D341Med (cell line): ENCODE measurements at regions not wholly inside any gene's neighbourhood (a gene's known extent, or its start where the extent isn't known, plus 50 kb on each side); places are given as distances from the start of the nearest gene placed in this dataset.

Experiments
- DNase-seq: peaks from one replicate; pipeline ENCODE4 v3.0.0; 2012; ENCODE audit warnings: low spot score

DNA sequence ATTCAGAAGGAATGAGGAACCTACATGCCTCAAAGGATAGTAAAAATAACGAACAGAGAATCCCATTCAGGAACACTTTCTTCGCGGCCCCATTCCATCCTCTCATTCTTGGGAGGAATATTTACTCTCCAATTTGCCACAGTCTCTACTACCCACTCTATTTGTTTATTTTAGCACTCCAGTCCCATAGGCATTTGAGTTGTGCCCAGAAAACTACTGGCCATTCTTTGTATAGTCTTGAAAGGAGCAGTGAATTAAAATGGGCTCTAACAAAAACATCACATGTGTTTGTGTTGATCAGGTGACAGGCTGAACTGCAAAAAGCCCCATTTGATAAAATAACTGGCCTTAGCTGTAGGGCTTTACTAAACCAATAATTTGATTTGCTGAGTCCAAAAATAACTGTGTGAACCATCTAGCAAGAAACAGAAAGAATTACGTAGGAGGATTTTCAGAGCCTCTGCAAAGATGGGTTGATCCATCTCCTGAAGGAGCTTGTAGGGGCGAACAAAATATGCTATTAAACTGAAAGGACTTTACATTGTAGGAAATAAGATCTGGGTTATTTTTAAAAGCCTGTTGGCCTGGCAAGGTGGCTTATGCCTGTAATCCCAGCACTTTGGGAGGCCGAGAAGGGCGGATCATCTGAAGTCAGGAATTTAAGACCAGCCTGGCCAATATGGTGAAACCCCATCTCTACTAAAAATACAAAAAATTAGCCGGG, 142.3 kb upstream of the CPNE8 start:
- DNase-seq = no peak

DNA sequence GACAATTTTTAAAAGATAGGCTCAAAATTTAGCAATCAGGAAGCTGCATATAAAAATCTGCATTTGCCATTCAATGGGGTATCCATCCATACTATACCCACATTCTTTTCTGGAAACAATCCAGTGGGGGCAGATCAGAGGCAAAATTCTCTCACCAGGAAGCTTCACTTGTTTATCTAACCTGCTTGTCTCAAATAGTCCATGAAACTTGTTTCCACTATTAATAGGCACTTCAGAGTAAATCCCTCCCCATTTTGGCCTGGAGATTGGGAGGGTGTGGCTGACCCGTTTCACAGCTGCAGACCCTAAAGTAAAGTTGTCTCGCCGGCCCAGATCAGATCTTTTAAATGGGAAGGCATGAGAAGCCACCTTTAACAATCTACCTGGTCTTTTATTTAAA, 139.4 kb upstream of the CPNE8 start:
- DNase-seq = no peak

DNA sequence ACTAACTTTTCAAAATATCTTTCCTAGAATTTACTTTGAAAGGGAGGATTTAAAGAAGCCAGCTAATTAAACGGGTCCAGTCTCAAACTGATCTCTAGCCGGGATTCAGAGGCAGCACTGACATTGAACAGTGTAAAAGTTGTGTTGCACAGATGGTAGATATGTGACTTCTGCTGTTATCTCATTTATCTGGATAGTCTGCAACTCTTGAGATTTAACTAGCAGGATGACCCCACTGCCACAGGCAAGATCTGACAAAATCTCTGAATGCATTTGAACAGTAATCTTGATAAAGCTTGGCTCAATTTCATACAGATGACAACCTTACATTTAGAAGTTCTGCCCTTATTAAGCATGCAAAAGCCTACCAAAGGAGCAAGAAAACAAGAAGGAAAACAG, 138.0 kb upstream of the CPNE8 start:
- DNase-seq = peak; percentile 17

DNA sequence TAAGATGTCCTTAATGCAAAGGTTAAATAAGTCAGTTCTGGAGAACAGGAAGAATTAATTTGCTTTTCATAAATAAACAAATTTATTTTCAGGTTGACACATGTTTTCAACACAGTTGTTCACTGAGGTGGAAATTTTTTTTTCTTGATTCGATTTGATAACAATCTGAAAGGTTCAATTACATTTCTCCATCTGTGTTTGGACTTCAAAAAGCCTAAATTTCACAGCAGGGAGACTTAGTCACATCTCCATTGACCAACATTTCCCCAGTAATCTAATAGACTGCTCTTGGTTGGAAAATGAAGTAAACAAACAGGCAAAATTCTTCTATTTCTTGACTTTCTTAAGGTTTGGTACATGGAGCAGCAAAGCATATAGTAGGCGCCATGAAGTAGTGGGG, 134.9 kb upstream of the CPNE8 start:
- DNase-seq = no peak

DNA sequence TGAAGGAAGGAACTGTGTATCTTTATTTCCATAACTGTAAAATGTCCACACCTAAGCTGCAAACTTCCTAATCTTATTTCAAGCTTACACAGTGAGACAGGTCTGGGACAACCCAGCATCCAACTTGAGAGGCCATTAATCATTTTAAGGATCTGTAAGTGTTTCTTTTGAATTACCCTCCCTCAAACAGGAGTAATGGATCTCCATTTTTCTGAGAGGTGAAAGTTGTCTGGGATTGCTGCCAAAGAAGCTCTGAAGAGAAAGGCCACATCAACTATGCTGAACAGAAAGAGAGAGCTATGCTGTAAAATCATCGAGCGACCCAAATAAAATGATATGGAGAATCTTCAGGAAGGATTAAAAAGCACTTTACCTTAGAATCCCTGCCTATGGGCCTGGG, 131.7 kb upstream of the CPNE8 start:
- no peak for DNase-seq

DNA sequence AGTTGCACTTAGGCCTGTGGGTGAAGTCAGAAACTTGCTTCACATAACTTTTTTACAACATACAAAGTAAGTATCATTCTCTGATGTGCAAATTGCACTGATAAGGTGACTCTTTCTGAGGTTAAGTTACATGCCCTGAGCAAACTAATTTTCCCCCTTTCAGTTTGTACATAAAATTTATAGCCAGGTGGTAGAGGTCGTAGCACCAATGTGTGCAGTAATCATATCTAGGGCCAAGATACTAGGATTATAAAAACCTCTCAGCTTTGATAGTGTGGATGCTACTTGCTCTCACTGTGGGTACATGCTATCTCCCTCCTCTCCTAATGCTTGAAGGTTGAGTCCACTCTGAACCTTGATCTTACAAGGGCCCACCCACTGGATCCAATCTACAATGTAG, 130.7 kb upstream of the CPNE8 start:
- no peak for DNase-seq

DNA sequence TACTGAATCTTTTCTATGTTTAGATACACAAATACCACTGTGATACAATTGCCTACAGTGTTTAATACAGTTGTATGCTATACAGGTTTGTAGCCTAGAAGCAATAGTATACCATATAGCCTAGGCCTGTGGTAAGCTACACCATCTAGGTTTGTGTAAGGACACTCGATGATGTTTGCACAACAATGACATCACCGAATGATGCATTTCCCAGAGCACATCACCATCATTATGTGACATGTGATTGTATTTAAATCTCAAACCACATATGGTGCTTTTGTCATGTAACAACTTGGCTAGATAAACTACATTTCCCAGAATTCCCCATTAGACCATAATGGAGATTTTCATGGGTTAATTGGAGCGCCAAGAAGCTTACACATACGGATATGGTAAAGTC, 128.4 kb upstream of the CPNE8 start:
- DNase-seq = no peak

DNA sequence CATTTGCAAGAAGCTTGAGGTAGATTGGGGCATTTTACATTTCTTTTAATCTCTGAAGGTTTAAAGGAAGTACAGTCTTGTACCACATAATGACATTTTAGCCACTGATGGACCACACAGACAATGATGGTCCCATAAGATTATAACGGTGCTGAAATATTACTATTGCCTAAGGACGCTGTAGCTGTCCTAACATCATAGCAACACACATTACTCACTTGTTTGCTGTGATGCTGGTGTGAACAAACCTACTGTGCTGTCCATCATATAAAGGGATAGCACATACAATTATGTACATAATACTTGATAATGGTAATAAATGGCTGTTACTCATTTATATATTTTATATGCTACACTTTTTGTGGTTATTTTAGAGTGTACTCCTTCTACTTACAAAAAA, 127.1 kb upstream of the CPNE8 start:
- no peak for DNase-seq

DNA sequence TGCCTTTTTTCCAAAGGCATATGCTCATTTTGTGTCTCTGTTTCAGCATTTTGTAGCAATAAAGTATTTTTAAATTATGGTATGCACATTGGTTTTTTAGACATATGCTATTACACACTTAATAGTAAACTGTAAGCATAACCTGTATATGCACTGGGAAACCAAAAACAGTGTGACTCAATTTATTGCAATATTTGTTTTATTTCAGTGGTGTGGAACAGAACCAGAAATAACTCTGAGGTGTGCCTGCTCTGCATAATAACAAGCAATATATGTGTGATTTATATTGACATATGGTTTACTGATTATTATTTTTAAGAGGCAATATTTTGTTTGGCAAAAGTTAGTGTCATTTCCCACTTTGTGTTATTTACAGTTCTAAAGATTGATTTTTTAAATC, 126.6 kb upstream of the CPNE8 start:
- no peak for DNase-seq

DNA sequence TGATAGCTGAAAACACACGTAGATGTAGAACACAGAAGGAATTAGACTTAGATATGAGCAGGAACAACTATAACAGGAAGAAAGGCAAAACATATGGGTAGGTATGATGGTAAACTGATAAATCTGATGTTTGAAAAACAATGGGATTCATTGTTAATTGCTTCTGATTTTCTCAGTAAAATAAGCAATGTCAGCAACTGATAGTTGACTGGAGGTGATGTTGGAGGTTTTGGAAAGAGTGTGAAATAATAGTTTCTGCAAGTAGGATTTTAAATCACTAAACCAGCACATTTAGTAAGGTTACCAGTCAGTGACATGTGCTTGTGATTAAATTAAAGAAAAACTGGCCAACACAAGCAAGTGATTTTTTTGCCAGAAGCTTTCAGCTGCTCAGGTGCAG, 123.0 kb upstream of the CPNE8 start:
- DNase-seq = no peak

DNA sequence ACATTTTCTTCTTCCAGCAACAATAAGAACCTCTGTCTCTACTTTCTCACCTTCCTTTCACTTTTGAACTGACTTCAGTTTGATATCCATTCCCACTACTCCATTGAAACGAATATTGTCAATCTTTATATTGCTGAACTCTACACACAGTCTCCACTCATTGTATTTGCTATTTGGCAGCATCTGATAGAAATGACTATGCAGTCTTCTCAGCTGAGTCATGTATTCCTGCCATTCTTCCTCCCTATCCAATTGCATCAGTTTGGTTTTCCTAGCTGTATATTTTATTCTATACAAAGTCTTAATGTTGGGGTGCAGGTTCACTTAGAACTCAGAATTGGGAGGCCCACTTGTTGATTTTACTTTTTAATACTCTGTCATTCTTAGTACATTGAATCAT, 107.5 kb upstream of the CPNE8 start:
- DNase-seq = no peak

DNA sequence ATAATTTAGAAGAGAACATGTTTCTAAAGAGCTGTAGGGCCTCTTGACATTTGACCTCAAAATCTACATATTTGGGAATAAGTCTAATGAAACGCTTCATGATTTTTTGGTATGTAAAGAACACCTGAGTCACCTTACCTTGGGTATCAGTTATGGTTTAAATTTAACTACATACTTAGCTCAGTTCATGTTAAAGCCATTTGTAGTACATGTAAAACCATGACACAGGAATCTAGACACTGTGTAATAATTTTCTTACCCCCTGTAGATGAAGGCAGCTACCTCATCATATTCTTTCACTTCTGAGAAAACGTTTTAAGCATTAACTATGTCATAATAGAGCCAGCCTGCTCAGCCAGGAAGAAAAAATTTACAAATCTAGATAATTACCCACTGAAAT, 105.8 kb upstream of the CPNE8 start:
- no peak for DNase-seq

DNA sequence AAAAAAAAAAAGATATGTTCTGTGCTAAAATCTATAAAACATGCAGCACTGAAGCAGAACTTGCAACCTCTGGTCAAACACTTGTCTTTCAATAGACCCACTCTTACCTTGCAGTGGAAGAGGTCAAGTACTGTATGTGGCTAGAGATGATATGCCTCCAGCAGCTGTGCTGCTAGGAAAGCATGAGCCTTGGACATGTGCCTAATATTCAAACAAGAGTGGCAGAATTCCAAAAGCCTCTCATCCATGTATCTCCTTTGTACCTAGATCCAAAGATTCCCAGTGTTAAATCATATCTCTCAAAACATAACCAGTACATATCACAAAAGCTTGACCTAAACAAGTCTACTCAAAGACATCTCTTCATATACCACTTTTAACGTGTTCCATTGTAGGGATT, 105.0 kb upstream of the CPNE8 start:
- no peak for DNase-seq

DNA sequence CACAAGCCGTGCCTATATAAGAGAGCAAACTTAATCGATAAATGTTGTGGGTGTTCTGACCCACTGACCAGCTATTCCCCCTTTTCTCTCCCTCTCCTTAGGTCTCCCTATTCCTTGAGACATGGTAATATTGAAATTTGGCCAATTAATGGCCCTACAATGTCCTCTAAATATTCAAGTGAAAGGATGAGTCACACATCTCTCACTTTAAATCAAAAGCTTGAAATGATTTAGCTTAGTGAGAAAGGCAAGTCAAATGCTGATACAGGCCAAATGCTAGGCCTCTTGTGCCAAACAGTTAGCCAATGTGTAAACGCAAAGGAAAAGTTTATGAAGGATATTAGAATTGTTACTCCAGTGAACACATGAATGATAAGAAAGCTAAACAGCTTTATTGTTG, 102.2 kb upstream of the CPNE8 start:
- DNase-seq = no peak

DNA sequence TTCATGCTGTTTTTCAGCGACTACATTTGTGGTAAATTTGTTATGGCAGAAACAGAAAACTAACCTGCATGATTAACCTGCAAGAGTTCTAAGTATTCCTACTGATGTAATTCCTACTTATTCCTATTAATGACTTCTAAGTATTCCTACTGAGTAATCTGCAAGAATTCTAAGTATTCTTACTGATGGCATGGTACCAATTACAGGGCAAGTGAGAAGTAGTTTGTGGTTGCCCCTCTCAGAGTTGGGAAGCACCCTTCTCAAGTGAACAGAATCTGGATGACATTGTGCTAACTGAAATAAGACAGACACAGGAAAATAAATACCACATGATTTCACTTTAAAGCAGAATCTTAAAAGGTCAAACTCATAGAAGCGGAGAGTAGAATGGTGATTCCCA, 100.9 kb upstream of the CPNE8 start:
- no peak for DNase-seq

DNA sequence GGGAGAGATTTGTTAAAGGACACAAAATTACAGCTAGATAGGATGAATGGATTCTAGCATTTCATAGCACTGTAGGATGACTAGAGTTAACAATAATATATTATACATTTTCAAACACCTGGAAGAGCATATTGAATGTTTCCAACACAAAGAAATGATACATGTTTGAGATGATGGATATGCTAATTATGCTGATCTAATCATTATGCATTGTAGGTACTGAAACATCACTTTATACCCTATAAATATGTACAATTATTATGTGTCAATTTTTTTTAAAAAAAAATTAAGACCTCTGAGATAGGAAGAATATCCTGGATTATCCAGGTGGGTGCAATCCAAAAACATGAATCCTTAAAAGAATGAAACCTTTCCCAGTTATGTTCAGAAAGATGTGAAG, 100.3 kb upstream of the CPNE8 start:
- DNase-seq = no peak

DNA sequence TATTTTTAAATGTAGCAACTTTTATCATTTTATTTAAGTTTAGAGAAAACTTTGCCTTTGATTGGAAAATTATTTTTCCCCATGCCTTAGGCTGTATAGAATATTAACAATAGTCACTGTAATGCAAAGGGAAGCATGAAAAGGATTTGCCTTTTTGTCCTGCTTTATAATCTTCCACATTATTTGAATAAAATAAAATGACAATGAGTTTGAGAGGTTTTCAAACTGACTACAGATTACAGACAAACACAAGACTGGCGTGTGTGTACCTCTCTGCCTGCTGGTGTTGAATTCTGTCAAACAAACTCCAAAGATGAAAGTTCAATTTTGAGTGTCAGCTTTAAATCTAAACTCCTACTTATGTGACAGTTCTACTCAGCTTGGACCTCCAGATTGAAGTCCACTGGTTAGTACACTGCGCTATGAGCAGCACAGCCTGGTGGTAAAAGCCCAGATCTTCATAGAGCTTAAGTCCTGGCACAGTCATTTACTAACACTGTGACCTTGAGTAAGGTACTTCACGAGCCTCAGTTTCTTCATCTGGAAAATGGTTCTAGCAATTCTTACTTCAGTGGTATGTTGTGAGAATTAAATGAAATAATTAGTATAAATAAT, 98.3 kb upstream of the CPNE8 start:
- DNase-seq = no peak

DNA sequence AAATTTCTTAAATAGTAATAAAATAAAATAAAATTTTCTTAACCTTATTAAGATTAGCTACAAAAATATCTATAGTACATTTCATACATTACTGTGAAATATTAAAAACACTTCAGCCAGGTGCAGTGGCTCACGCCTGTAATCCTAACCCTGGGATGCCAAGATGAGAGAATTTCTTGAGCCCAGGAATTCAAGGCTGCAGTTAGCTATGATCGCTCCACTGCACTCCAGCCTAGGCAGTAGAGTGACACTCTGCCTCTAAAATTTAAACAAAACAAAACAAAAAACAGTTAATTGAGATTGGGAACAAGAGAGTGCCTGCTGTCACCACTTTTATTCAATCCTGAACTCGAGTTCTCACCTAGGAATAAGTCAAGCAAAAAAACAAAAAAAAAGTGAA, 95.0 kb upstream of the CPNE8 start:
- no peak for DNase-seq

DNA sequence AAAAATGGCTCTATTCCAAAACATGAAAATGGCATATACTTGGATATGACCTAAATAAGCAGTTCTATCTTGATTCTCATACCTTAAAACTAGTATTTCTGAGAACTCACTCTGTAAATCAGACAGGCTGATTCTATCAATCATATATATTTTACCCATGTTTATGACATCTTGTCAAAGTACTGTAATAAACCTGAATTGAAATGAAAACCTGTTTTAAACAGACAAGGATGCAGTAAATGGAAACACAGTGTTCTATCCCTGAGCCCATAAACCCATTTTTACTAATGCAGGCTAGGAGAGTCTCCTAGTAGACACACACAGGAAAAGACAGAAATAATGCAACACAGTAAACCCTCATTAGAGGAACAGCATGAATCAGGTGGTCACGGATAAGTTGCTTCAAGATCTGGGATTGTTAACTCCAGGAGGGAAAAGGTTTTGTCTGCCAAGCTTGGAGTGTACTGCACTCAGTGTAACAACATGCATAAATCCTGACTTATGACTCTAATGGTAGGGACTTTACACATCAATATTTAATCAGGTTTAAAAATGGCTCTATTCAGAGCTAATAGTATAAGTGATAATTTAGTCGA, 93.6 kb upstream of the CPNE8 start:
- DNase-seq = peak; percentile 11

DNA sequence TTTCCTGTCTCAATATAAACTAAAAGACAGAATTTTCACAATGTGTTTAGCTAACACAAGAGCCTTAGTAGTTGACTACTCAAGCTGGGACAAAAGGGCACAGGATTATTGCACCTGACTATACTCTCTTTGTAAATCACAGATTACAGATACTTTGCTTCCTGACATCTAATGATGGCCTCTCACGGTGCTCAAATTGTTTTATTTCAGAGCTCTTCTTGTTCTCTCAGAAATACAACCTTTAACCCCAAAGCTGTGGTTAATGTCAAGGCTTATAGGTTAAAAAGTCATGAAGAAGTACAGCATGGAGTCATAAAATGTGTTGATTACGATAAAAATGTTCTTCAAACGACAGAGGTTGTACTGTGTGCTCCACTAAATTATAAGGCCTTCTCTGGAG, 89.9 kb upstream of the CPNE8 start:
- no peak for DNase-seq

DNA sequence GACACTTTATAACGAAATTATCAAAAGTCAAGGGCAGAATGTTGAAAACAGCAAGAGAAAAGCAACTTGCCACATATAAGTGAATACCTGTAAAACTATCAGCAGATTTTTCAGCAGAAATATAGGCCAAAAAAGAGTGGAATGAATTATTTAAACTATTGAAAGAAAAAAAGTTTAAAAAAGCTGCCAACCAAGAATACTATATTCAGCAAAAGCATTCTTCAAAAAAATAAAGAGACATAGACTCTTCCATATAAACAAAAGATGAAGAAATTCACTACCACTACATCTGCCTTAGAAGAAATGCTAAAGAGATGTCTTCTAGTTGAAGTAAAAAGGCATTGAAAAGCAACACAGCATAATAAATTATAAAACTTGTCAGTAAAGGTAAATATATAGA, 80.6 kb upstream of the CPNE8 start:
- DNase-seq = no peak

DNA sequence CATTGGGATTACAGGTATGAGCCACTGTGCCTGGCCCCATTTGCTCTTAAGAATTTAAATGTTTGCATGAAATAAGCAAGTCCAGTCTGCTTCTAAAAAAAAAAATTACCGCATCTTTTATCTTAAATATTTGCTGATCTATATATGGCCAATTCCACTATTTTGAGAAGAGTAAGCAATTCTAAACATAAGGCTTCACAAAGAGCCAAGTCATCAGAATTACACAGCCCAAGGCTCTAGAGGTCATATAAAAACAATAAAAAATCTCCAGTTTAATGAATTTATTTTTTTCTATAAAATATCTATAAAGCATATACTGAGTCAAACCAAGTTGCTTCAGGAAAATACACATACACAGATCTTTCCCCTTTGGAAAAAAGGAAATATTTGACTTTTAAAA, 79.0 kb upstream of the CPNE8 start:
- DNase-seq = no peak

DNA sequence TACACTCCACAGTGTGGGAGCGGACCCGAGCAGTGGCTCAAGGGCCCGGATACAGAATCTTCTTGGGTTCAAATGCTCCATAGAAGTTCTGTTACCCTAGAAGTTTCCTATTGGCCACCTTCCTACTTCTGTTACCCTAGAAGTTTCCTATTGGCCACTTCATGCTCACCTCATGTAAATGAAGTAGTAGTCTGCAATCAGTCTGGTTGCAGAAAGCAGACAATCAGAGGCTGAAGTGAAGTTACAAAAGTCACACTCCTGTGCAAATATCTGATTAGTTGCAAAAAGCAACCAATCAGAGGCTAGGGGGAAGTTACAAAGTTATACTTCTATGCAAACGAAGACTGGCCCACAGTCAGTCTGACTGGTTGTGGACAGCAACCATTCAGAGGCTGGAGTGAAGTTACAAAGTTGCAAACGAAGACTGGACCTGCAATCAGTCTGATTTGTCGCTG, 77.8 kb upstream of the CPNE8 start:
- no peak for DNase-seq

DNA sequence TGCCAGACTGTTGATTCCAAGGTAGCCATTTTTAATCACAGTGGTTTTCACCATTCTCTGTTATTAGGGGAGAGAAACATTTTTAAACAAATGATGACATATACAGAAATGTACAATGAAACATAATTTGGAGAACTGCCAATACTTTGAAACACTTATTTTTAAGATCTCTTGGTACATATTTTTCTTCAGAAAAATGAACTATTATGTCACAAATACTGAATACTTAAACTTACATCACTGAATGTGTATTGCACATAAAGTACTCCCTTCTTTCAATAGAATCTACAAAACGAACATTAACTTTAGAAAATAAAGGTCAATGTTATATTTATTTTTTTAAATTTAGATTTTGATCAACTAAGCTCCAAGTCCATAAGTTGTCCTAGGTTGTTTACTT, 71.7 kb upstream of the CPNE8 start:
- DNase-seq = no peak
